Activated CD8-positive, alpha-beta memory T cell treated with anti-CD3 and anti-CD28 coated beads for 36 hours (primary cell): ENCODE measurements at regions not wholly inside any gene's neighbourhood (a gene's known extent, or its start where the extent isn't known, plus 50 kb on each side); places are given as distances from the start of the nearest gene placed in this dataset.
"Not testable (repeated sequence)": the region's sequence is repeated elsewhere in the genome, so short reads cannot be mapped to it uniquely, and the experiment has no call there.

Source experiments
- CTCF ChIA-PET: fragments of 350-600 bp; sonication (Branson Sonifier 250); formaldehyde crosslinking; loops from one replicate; lab custom pipeline; 2021; ENCODE audit warnings: antibody characterized with exemption; lab: Charles Lee
- POLR2A ChIA-PET: fragments of 350-600 bp; sonication (Branson Sonifier 250); formaldehyde crosslinking; loops from one replicate; lab custom pipeline; 2021; ENCODE audit warnings: antibody characterized with exemption; lab: Charles Lee

DNA sequence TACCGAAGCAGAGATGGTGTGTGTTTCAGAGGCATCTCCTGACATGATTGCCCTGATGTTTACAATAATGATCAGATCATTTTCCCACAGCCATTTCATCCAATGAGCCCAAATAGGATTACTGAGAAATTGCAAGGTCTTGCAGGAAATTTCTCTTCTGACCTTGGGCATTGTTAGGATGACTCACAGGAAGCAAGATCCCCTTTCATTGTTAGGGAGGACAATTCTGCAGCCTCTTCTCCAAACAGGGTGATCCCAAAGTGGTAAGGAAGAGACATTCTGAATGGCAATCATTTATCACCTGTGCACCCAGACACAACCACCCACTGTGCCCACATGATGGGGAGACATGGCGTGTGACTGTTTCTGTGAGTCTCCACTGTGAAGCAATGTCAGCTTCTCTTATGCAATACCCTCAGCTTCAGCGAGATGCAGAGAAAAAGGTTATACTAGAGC lies 306.7 kb upstream of the XYLT1 start:
- POLR2A ChIA-PET, result no interaction called here
- CTCF ChIA-PET, result no interaction called here

DNA sequence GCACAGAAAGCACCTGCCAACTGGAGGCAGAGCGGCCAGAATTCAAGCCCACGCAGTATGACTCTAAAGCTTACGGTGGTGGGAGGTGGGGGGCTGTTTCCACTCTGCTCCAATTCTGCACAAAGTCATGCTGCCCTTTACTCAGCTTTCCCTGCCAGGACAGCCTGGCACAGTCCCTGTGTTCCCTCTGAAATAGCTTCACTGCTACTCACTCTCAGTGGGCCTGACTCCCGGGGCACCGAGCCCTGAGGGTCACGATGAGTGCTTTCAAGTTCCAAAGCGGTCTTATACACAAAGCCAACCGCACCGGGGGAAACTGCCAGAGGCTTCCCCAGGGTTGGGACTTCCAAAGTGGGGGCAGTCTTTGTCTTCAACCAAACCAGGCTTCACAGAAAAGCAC lies 306.1 kb upstream of the XYLT1 start:
- ChIA-PET CTCF (no interaction called here), POLR2A (no interaction called here)

DNA sequence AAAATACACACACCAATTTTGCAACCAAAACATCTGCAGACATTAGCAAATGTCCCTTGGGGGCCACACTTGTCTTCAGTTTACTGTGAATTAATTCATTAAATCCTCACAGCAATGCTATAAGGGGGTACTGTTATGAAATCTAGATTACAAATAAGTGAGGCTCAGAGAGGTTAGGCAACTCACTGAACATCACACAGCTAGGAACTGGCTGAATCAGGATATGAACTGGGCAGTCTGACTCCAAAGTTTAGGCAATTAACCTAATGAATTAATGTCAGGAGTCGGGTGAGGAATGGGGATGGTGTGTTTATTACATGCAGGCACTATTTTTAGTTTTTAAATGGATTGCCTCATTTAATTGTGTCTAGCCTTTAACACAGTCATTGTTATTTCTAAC lies 305.7 kb upstream of the XYLT1 start:
- POLR2A ChIA-PET, result no interaction called here
- CTCF ChIA-PET, result no interaction called here

DNA sequence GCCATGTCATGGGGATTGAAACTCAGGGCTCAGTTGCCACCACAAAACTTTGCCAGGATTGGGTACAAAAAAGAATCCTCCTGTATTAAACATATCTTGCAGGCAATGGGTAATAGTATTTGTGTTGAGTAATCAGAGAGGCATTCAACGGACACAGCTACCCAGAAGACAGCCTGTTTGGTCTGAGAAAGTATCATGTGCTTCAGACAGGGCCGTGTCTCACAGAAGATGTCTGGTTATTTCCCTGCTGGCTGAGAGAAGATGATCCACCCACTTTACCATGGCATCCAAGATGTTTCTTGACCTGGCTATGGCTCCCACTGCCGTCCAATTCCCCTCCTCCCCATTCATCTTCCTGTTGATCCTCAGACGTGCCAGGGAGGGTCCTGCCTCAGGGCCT lies 304.3 kb upstream of the XYLT1 start:
- CTCF ChIA-PET, result no interaction called here
- POLR2A ChIA-PET, result no interaction called here

DNA sequence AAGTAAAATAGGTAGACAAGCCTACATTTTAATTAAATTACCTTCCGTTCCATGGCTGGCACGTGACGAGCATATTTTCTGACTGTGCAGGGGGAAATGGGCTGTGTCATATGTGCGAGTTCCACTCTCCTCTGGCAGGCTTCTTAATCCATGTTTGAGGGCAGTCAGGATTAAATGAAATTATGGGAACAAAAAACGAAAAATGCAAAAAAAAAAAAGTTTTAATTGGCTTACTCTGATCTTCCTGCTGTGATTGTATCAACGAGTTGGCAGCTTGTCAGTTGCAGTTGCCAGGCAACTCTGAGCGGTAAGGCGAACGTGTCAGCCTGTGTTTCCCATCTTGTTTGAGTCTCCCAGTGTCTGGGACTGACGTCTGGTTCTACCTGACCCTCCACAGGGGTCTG lies 302.9 kb upstream of the XYLT1 start:
- ChIA-PET CTCF (no interaction called here), POLR2A (no interaction called here)

DNA sequence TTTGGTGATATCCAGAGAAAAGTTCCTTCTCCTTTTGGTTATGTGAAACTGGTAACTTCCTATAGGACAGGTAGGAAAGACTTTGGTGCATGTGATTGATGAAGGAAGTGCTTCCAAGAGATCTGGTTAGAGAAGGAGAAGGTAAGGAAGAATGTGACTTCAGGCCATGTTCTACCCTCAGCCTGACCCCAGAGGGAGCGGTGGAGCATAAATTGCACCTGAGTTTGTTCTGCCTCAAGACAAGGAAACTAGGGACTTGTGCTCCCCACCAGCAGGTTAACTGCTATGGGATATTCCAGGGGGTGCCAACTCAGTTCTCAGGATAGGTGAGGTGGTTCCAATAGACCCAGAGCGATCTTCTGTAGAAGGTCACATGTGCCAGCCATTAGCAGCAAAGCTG lies 299.3 kb upstream of the XYLT1 start:
- POLR2A ChIA-PET, result no interaction called here
- CTCF ChIA-PET, result no interaction called here

DNA sequence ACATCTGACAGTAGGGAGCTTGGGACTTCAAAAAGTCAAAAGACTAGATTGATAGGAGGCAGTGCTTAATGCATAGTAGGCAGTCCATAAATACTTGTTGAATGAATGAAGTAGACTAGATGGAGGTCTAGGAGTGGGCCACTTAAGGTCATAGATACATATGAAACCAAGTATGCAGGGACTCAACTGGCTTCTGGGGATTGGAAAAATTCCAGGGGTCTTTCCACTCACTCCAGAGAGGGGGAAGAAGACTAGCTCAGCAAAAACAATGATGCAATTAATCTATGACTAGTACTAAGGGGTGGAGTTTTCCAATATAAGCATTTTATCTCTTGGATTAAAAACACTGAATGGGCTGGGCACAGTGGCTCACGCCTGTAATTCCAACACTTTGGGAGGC lies 298.3 kb upstream of the XYLT1 start:
- ChIA-PET POLR2A (no interaction called here), CTCF (no interaction called here)

DNA sequence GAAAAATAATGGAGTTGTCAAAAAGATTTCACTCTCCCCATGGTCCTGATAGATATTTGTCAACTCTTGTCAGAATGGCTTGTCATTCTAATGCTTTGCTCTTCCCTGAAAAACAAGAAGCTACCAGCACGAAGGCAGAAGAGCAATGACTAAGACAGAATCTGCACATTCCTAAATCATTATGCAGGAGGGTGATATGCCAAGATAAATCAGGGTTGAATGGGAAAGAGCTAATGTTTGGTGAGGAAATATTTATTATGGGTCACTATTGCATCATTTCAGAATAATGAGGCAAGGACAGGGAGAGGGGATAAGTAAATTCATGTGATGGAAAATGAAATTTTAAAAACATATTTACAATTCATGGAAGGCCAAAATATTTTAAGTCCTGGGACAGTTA lies 297.5 kb upstream of the XYLT1 start:
- POLR2A ChIA-PET, result no interaction called here
- CTCF ChIA-PET, result no interaction called here

DNA sequence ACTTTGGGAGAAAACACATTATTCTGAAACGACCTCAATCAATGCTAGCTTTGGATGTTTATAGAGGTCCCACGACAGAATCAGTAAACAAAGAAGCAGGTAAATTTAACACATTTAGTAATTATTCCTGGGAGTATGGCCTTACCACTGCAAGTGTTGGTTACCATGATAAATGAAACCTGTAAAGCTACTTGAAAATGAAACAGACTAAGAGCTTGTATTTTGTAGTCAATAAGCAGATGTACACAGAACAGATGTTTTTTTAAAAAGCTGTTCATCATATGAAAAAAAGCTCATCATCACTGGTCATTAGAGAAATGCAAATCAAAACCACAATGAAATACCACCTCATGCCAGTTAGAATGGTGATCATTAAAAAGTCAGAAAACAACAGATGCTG lies 295.3 kb upstream of the XYLT1 start:
- ChIA-PET CTCF (no interaction called here), POLR2A (no interaction called here)

DNA sequence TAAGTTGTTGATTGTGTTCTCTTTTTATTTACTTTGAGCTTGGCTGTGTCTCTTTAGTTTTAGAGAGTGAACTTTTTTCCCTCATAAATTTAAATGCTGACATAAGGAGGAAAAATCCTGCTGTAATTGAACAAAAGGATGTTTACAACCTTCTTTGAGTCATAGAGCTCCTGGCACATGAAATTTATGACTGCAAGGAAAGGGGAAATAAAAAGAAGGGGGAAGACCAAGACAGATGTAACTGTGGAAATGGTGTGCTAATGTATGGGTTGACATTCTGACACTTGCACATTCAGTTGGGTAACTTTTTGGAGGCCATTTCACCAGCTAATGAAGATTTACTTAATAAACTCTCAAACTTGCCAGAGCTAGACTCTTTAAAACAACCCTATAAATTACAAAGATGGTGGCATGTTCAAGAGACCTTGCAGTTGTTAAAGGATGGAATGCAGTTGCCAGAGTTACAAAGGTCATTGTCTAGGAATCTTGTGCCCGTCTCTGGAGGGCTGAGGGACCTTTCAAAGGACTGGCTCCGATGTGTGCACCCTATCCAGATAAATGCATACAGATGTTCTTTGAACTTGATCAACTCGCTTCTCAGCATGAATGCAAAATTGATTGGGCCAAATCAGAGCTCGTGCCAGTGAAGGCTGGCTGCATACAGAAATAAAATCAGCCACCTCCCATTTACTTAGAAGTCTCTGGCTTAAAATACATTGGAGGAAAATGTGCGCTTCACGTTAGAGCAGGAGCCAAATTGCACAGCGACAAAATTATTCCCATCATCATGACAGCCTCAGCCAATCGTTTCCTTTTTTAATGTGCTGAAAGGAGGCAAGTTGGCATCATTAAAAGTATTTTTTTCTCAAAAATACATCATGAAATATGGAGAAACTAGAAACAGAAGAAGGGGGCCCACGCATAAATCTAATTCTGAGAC lies 289.0 kb upstream of the XYLT1 start:
- CTCF ChIA-PET, result no interaction called here
- POLR2A ChIA-PET, result no interaction called here

DNA sequence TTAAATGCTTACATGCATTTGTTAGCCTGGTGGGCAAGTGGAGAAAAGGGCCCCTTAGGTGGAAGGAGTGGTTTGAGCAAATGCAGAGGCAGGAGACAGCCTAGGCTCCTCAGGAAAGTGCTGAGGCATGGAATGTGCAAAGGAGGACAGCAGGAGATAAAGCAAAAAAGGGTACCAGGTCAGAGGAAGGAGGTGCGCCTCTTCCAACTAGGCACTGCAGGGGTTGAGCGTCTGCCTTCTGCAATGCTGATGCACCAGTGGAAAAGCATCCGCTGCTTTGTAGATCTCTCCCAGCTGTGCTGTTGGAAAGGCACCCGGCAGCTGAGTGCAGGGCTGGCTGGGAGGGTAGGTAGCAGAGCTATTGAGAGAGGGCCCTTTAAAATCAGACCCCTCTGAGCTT lies 287.0 kb upstream of the XYLT1 start:
- ChIA-PET POLR2A (no interaction called here), CTCF (no interaction called here)

DNA sequence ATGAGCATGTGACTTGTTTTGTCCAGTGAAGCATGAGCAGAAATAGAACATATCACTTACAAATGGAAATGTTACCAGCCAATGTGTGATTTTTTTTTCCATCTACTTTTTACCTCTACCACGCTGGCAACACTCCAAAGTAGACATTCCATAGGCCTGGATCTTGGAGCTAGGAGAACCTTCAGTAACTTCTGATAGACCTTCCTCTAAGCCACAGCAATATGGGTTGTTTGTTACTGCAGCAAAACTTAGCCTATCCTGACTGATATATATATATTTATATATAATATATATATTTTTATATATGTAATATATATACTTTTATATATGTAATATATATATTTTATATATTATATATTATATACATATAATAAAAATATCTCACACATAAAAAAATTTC lies 284.4 kb upstream of the XYLT1 start:
- ChIA-PET CTCF (no interaction called here), POLR2A (no interaction called here)

DNA sequence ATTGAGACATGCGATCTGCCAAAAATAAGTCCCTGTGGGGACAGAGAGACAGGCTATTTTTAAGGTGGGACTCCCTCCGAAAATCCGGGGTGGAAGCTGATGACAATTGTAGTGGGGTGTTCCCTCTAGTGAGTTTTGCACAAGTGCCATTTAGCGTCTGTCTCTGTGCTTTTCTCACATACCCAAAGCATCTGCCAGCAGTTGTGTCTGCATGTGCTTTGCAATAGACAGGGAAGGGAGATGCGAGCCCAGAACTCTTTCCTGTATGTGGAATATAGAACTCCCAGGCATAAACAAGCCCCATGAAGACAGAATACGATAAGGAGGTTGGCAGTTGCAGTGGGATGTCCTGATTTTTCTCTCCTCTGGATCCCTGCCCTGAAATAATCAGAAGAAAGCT lies 282.7 kb upstream of the XYLT1 start:
- ChIA-PET POLR2A (no interaction called here), CTCF (no interaction called here)

DNA sequence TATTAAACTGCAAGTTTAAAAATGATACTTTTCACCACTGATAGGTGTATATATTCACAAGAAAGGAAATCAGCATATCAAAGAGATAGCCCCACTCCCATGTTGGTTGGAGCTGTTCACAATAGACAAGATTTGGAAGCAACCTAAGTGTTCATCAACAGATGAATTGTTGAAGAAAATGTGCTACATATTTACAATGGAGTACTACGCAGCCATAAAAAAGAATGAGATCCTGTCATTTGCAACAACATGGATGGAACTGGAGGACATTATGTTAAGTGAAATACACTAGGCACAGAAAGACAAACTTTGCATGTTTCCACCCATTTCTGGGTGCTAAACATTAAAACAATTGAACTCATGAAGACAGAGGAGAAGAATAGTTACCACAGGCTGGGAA lies 278.9 kb upstream of the XYLT1 start:
- CTCF ChIA-PET, result no interaction called here
- POLR2A ChIA-PET, result no interaction called here

DNA sequence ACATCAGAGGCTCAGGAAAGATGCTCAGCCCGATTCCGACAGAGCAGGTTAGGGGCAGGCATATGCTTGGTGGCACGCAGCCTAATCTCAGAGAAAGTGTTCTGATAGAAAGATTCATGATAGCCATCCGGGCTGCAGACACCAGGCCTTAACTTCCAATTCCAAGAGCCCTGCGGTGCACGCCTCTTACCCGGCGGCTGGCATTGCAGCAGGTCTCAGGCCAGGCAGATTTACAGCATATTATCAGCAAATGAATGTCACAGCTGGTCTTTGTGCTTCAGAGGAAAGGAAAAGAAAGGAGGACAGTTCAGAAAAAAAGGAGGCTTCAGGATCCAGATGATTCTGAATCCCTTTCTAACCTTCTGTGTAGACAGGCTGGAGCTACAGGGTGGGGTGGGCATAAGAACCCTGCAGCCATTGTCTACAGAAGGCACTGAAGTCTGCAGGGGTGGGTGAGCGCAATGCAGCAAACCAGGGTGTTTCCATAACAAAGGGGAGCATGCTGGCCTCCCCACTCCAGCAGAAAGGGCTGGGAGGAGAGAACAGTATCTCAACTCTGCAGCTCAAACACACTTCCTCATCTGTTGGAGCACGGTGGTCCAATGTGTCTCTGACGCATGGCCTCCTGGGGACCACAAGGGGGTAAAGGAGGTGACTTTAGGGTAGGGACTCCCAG lies 277.4 kb upstream of the XYLT1 start:
- ChIA-PET CTCF (no interaction called here), POLR2A (no interaction called here)

DNA sequence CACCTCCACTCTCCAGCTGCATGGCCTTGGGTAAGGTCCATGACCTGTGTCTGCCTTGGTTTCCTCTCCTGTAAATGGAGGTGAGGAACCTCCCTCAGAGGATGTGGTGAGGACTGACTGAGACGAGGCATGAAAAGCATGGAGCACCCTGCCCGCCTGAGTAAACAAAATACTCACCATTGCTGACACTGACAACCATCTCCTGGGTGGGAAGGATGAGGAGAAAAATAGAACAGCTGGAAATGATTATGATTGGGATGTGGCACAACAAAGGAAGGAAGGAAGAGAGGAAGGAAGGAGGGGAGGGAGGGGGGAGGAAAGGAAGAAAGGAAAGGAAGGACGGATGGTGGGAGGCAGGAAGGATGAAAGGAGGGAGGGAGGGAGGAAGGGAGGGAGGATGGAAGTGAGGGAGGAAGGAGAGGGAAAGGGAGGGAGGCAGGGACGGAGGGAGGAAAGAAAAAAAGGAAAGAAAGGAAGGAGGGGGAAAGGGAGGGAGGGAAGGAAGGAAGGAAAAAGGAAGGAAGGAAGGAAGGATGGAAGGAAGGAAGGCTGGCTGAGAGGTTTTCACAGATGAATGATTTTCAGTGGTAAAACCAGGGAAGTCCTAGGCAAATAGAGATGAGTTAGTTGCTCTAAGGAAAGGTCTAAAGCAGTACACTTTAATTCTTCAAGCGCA lies 276.5 kb upstream of the XYLT1 start:
- ChIA-PET CTCF (no interaction called here), POLR2A (no interaction called here)

DNA sequence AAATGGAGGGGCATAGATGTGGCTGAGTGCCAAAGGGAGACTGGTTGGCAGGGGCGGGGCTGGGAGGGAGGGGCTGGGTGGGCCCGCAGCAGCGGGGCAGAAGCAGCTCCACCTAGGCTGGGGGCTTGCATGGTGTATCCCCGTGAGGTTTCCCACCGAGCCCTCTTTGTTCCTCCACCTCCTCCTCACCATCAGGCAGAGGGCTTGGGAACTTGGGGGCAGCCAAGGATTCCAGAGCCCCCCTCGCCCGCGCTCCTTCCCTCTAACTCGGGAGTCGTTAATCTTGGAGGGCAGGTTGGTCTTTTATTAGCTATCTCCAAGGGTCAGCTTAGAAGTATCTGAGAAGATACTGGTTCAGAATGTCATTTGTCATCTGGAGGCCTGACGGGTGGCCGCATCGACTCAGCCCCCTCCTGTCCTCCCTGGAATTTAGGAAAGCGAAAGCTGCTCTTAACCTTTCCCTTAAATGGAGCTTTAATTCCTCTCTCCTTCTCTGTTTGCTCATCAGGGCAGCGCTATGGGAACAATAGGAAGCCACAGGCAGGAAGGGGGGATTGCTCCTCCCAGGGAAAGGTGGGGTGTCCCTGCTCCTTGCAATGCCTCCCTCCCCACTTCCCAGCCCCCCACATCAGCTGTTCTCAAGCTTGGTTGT lies 274.3 kb upstream of the XYLT1 start:
- ChIA-PET POLR2A (no interaction called here), CTCF (no interaction called here)

DNA sequence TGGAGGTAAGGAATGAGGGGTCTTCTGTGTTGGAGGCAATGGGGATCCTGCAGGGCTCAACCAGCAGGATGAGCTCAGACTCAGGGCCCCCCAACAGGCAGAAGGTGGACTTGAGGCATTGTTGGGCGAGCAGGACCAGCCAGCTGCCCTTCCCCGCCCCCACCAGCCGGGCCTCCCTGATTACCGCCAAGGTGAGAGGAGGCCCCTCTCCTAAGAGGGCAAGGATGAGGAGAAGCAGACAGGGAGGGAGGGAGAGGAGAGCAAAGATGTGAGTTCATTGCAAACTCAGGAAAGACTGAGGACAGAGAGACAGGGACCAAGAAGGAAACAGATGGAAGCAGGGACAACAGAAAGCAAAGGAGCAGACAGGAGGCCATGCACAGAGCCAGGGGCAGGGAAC lies 272.8 kb upstream of the XYLT1 start:
- POLR2A ChIA-PET, result no interaction called here
- CTCF ChIA-PET, result no interaction called here

DNA sequence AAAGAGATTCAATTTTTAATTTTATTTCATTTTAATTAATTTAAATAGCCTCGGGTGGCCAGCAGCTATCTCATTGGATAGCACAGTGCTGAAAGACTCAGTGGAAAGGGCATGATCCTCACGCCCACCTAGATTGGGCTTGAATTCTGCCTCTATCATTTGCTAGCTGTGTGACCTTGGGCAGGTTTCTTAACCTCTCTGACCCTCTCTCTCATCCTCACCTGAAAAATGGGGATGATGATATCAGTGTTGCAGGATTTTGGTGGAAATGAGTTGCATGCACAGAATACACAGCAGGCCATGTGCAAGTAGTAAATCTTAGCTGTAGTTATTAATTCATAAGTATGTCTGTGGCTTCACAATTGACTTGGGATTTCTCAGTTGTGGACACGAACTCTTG lies 272.4 kb upstream of the XYLT1 start:
- ChIA-PET CTCF (no interaction called here), POLR2A (no interaction called here)

DNA sequence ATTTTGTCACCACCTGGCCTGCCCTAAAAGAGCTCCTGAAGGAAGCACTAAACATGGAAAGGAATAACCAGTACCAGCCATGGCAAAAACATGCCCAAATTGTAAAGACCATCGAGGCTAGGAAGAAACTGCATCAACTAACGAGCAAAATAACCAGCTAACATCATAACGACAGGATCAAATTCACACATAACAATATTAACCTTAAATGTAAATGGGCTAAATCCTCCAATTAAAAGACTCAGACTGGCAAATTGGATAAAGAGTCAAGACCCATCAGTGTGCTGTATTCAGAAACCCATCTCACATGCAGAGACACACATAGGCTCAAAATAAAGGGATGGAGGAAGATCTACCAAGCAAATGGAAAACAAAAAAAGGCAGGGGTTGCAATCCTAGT lies 264.3 kb upstream of the XYLT1 start:
- CTCF ChIA-PET, POLR2A ChIA-PET: not testable (repeated sequence)
